ENCODE measurements at regions not wholly inside any gene's neighbourhood (a gene's known extent, or its start where the extent isn't known, plus 50 kb on each side); places are given as distances from the start of the nearest gene placed in this dataset.

GRCh38 chr12:110998165-110998564, 77.8 kb upstream of the MYL2 start:
- no peak overlapping the region for H3K4me3 ChIP-seq (ENCODE audit: low read length)
- no peaks in the 10 kb centered on the region for H3K4me1 ChIP-seq (ENCODE audit: control insufficient read depth, low read length)
- no peaks in the 10 kb centered on the region for H3F3A ChIP-seq (ENCODE audit: control insufficient read depth, insufficient read depth)
- H3K9me2 ChIP-seq (replicated peaks; ENCODE audit: control insufficient read depth, low read length), result no peaks in the 10 kb centered on the region
- H3K36me3 ChIP-seq (ENCODE audit: control insufficient read depth, low read length), result no peaks in the 10 kb centered on the region
- H3K4me2 ChIP-seq (ENCODE audit: low read length), result no peak overlapping the region
- H3K79me2 ChIP-seq (ENCODE audit: control insufficient read depth, low read length), result no peaks in the 10 kb centered on the region
- TF ChIP-seq EZH2phosphoT487 (IDR thresholded peaks at IDR 0.05; ENCODE audit: borderline replicate concordance, low read length) (no peak), CTCF (IDR thresholded peaks at IDR 0.05; ENCODE audit: low read depth, low read length, poor library complexity, severe bottlenecking) (no peak)
- no peaks in the 10 kb centered on the region for H4K20me1 ChIP-seq (ENCODE audit: control insufficient read depth, insufficient read depth, low read depth, low read length)
- H3K9me3 ChIP-seq (ENCODE audit: control insufficient read depth, insufficient read depth, low read length), result peaks cover 7% of the 10 kb centered on the region; the same call in 1 of the 2 replicates
- no peaks in the 10 kb centered on the region for H3K27me3 ChIP-seq (ENCODE audit: control insufficient read depth, low read length)
- no peak overlapping the region for H3K27ac ChIP-seq (ENCODE audit: low read depth, low read length)

- Histone ChIP-seq H3K4me3 (ENCODE audit: low read length) (no peak overlapping the region), H3K4me1 (ENCODE audit: control insufficient read depth, low read length) (no peaks in the 10 kb centered on the region), H3K9me2 (replicated peaks; ENCODE audit: control insufficient read depth, low read length) (no peaks in the 10 kb centered on the region), H3K27ac (ENCODE audit: low read depth, low read length) (no peak overlapping the region), H3F3A (ENCODE audit: control insufficient read depth, insufficient read depth) (no peaks in the 10 kb centered on the region), H3K36me3 (ENCODE audit: control insufficient read depth, low read length) (no peaks in the 10 kb centered on the region), H4K20me1 (ENCODE audit: control insufficient read depth, insufficient read depth, low read depth, low read length) (no peaks in the 10 kb centered on the region), H3K79me2 (ENCODE audit: control insufficient read depth, low read length) (no peaks in the 10 kb centered on the region), H3K4me2 (ENCODE audit: low read length) (no peak overlapping the region), H3K27me3 (ENCODE audit: control insufficient read depth, low read length) (no peaks in the 10 kb centered on the region), H3K9me3 (ENCODE audit: control insufficient read depth, insufficient read depth, low read length) (peaks cover 7% of the 10 kb centered on the region; the same call in 1 of the 2 replicates)
- TF ChIP-seq EZH2phosphoT487 (IDR thresholded peaks at IDR 0.05; ENCODE audit: borderline replicate concordance, low read length) (no peak), CTCF (IDR thresholded peaks at IDR 0.05; ENCODE audit: low read depth, low read length, poor library complexity, severe bottlenecking) (no peak)
Measured at GRCh38 chr12:110996415-110996814, 76.0 kb upstream of the MYL2 start.

DNA sequence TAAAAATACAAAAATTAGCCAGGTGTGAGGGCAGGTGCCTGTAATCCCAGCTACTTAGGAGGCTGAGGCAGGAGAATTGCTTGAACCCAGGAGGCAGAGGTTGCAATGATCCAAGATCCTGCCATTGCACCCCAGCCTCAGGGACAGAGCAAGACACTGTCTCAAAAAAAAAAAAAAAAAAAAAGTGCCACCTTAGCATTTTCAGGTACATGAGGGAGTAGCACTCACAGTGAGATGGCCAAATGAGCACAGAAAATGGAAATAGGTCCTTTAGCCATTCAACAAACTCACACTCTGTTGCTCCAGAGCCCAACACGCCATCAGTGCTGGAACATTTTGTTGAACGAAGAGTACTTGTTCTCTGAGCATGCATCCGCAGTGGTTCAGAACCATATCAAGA, 75.2 kb upstream of the MYL2 start:
- Histone ChIP-seq H3K4me3 (ENCODE audit: low read length) (no peak overlapping the region), H3K9me2 (replicated peaks; ENCODE audit: control insufficient read depth, low read length) (no peaks in the 10 kb centered on the region), H3K4me2 (ENCODE audit: low read length) (no peak overlapping the region), H4K20me1 (ENCODE audit: control insufficient read depth, insufficient read depth, low read depth, low read length) (no peaks in the 10 kb centered on the region), H3K27me3 (ENCODE audit: control insufficient read depth, low read length) (no peaks in the 10 kb centered on the region), H3K9me3 (ENCODE audit: control insufficient read depth, insufficient read depth, low read length) (peaks cover 7% of the 10 kb centered on the region; the same call in 1 of the 2 replicates), H3F3A (ENCODE audit: control insufficient read depth, insufficient read depth) (no peaks in the 10 kb centered on the region), H3K27ac (ENCODE audit: low read depth, low read length) (no peak overlapping the region), H3K4me1 (ENCODE audit: control insufficient read depth, low read length) (no peaks in the 10 kb centered on the region), H3K79me2 (ENCODE audit: control insufficient read depth, low read length) (no peaks in the 10 kb centered on the region), H3K36me3 (ENCODE audit: control insufficient read depth, low read length) (no peaks in the 10 kb centered on the region)
- no peak for TF ChIP-seq EZH2phosphoT487 (IDR thresholded peaks at IDR 0.05; ENCODE audit: borderline replicate concordance, low read length)
- no peak for TF ChIP-seq CTCF (IDR thresholded peaks at IDR 0.05; ENCODE audit: low read depth, low read length, poor library complexity, severe bottlenecking)
